WTC11 (cell line): ENCODE measurements at regions not wholly inside any gene's neighbourhood (a gene's known extent, or its start where the extent isn't known, plus 50 kb on each side); places are given as distances from the start of the nearest gene placed in this dataset.

Source experiments
- ATAC-seq: fragments of 200-7000 bp; cut with Tn5 transposase; 2 replicates; pipeline ENCODE4 v1.10.0; 2021; ENCODE audit warnings: mild to moderate bottlenecking, moderate library complexity
- CTCF ChIA-PET: fragments of 300-600 bp; sonication (Branson Sonifier 250); formaldehyde crosslinking; loops from one replicate; lab custom pipeline; 2021; ENCODE audit warnings: antibody characterized with exemption; lab: Charles Lee
- POLR2A ChIA-PET: fragments of 350-600 bp; sonication (Branson Sonifier 250); formaldehyde crosslinking; loops from one replicate; lab custom pipeline; 2021; ENCODE audit warnings: antibody characterized with exemption; lab: Charles Lee
- DNase-seq: peaks from one replicate; pipeline ENCODE4 v3.0.0; 2021; ENCODE audit warnings: low spot score
- H3K27ac Mint-ChIP-seq: 2 replicates; pipeline ENCODE4 v1.8.0; 2021; ENCODE audit warnings: mixed read lengths
- H3K27me3 Mint-ChIP-seq: 2 replicates; pipeline ENCODE4 v1.8.0; 2021; ENCODE audit warnings: low read depth, mild to moderate bottlenecking, moderate library complexity, mixed read lengths
- H3K36me3 Mint-ChIP-seq: 2 replicates; pipeline ENCODE4 v1.8.0; 2021; ENCODE audit warnings: mixed read lengths
- H3K4me1 Mint-ChIP-seq: 2 replicates; pipeline ENCODE4 v1.8.0; 2022; ENCODE audit warnings: mixed read lengths
- H3K4me3 Mint-ChIP-seq: 2 replicates; pipeline ENCODE4 v1.8.0; 2021; ENCODE audit warnings: mild to moderate bottlenecking, moderate library complexity, mixed read lengths
- H3K9me3 Mint-ChIP-seq: 2 replicates; pipeline ENCODE4 v1.8.0; 2021; ENCODE audit warnings: mixed read lengths
- CBFB ChIP-seq: sonication (generic); formaldehyde crosslinking; IDR thresholded peaks from 2 replicates; pipeline ENCODE4 v1.8.1; 2022; ENCODE audit warnings: mild to moderate bottlenecking, low read depth, missing genetic modification reagents
- E2F4 ChIP-seq: sonication (generic); formaldehyde crosslinking; IDR thresholded peaks from 2 replicates; pipeline ENCODE4 v1.8.1; 2022; ENCODE audit warnings: low read depth, mild to moderate bottlenecking, moderate library complexity, missing genetic modification reagents, borderline replicate concordance
- GRHL2 ChIP-seq: fragments of 250-450 bp; sonication (Bioruptor Pico); IDR thresholded peaks from 2 replicates; pipeline ENCODE4 v1.8.0; 2022; ENCODE audit warnings: mild to moderate bottlenecking, moderate library complexity; ENCODE audit not compliant: insufficient replicate concordance, severe bottlenecking
- GTF2I ChIP-seq: fragments of 250-450 bp; sonication (Bioruptor Pico); conservative IDR thresholded peaks from 2 replicates; pipeline ENCODE4 v1.4.0; 2021; ENCODE audit warnings: mild to moderate bottlenecking
- JUN ChIP-seq: sonication (generic); formaldehyde crosslinking; IDR thresholded peaks from 2 replicates; pipeline ENCODE4 v1.8.0; 2023; ENCODE audit warnings: mild to moderate bottlenecking, missing genetic modification reagents
- MAX ChIP-seq: sonication (generic); formaldehyde crosslinking; IDR thresholded peaks from 2 replicates; pipeline ENCODE4 v1.8.0; 2022; ENCODE audit warnings: mild to moderate bottlenecking, missing genetic modification reagents
- NR2C2 ChIP-seq: sonication (generic); formaldehyde crosslinking; IDR thresholded peaks from 2 replicates; pipeline ENCODE4 v1.8.0; 2022; ENCODE audit warnings: mild to moderate bottlenecking, missing genetic modification reagents
- SMAD3 ChIP-seq: sonication (generic); formaldehyde crosslinking; IDR thresholded peaks from 2 replicates; pipeline ENCODE4 v1.8.0; 2022; ENCODE audit warnings: missing genetic modification reagents, mild to moderate bottlenecking, borderline replicate concordance
- TEAD1 ChIP-seq: sonication (generic); formaldehyde crosslinking; IDR thresholded peaks from 2 replicates; pipeline ENCODE4 v1.8.0; 2022; ENCODE audit warnings: mild to moderate bottlenecking, missing genetic modification reagents
- TEAD4 ChIP-seq: sonication (generic); formaldehyde crosslinking; IDR thresholded peaks from 2 replicates; pipeline ENCODE4 v1.8.0; 2022; ENCODE audit warnings: mild to moderate bottlenecking, missing genetic modification reagents
- USF1 ChIP-seq: sonication (generic); formaldehyde crosslinking; IDR thresholded peaks from 2 replicates; pipeline ENCODE4 v1.8.0; 2022; ENCODE audit warnings: mild to moderate bottlenecking, missing genetic modification reagents
- USF2 ChIP-seq: sonication (generic); formaldehyde crosslinking; IDR thresholded peaks from 2 replicates; pipeline ENCODE4 v1.8.1; 2023; ENCODE audit warnings: mild to moderate bottlenecking, missing genetic modification reagents, moderate library complexity
- ZBTB21 ChIP-seq: sonication (generic); formaldehyde crosslinking; IDR thresholded peaks from 2 replicates; pipeline ENCODE4 v1.8.1; 2023; ENCODE audit warnings: mild to moderate bottlenecking, missing genetic modification reagents, borderline replicate concordance
- ZNF121 ChIP-seq: sonication (generic); formaldehyde crosslinking; IDR thresholded peaks from 2 replicates; pipeline ENCODE4 v1.8.0; 2023; ENCODE audit warnings: missing genetic modification reagents
- ZNF219 ChIP-seq: sonication (generic); formaldehyde crosslinking; IDR thresholded peaks from 2 replicates; pipeline ENCODE4 v1.8.0; 2023; ENCODE audit warnings: missing genetic modification reagents, mild to moderate bottlenecking, borderline replicate concordance
- ZNF425 ChIP-seq: fragments of 250-450 bp; sonication (Bioruptor Pico); conservative IDR thresholded peaks from 2 replicates; pipeline ENCODE4 v1.9.0; 2021; ENCODE audit warnings: mild to moderate bottlenecking
- ZNF512 ChIP-seq: sonication (generic); formaldehyde crosslinking; IDR thresholded peaks from 2 replicates; pipeline ENCODE4 v1.8.1; 2022; ENCODE audit warnings: missing genetic modification reagents, borderline replicate concordance
- ZNF532 ChIP-seq: fragments of 250-450 bp; sonication (Bioruptor Pico); IDR thresholded peaks from 2 replicates; pipeline ENCODE4 v1.9.0; 2021; ENCODE audit warnings: mild to moderate bottlenecking, borderline replicate concordance

- DNase-seq: no peak
- CTCF ChIA-PET: interaction anchor here (0.6 to 1.4 kb wide), 6 partner anchors 16 to 95 kb away, joined by 3 to 9 read pairs (median 3); no protein-coding TSS in a partner anchor
- peak overlapping the region; percentile 96 for H3K27ac Mint-ChIP-seq
Observed at GRCh38 chr6:56775498-56776166, 132.9 kb upstream of the DST start.

GRCh38 chr6:56772737-56773184 lies 130.1 kb upstream of the DST start:
- no peak overlapping the region; the same call in 1 of the 2 replicates for H3K4me3 Mint-ChIP-seq
- CTCF ChIA-PET: interaction anchor here (0.8 to 1.7 kb wide), 3 partner anchors 8 to 71 kb away, joined by 3 to 4 read pairs (median 3); no protein-coding TSS in a partner anchor
- peak overlapping the region; percentile 82 for H3K27ac Mint-ChIP-seq
- H3K9me3 Mint-ChIP-seq: peaks cover 4% of the 10 kb centered on the region
- peak; percentile 58 for ATAC-seq
- POLR2A ChIA-PET: no interaction called here
- TF ChIP-seq USF2 (CRISPR knock-in tag): 0 out of 2 replicates have a peak, but pooled peaks have one; percentile 10
- TF ChIP-seq MAX (CRISPR knock-in tag): no peak
- no peak for TF ChIP-seq USF1 (CRISPR knock-in tag)
- DNase-seq: no peak
- H3K36me3 Mint-ChIP-seq: no peaks in the 10 kb centered on the region
- H3K4me1 Mint-ChIP-seq: peaks cover 79% of the 10 kb centered on the region
- H3K27me3 Mint-ChIP-seq: no peaks in the 10 kb centered on the region

More at GRCh38 chr6:56775498-56776166, 132.9 kb upstream of the DST start:
- Mint-ChIP-seq H3K4me1 (peaks cover 57% of the 10 kb centered on the region), H3K9me3 (peaks cover 13% of the 10 kb centered on the region), H3K4me3 (peak overlapping the region; percentile 45)
- ATAC-seq: peak; percentile 80
- TF ChIP-seq ZNF425 (CRISPR knock-in tag) (no peak), ZBTB21 (CRISPR knock-in tag) (no peak), TEAD4 (CRISPR knock-in tag) (0 out of 2 replicates have a peak, but pooled peaks have one; percentile 63), JUN (no peak), TEAD1 (CRISPR knock-in tag) (peak; percentile 64; the same call in 1 of the 2 replicates), NR2C2 (CRISPR knock-in tag) (no peak), SMAD3 (CRISPR knock-in tag) (no peak)
- TF ChIP-seq, all 79 proteins: peak for 2
- no peaks in the 10 kb centered on the region for H3K27me3 Mint-ChIP-seq
- H3K36me3 Mint-ChIP-seq: peaks cover 7% of the 10 kb centered on the region; the same call in 1 of the 2 replicates
- POLR2A ChIA-PET: no interaction called here

- Mint-ChIP-seq H3K4me1 (peaks cover 77% of the 10 kb centered on the region), H3K27me3 (no peaks in the 10 kb centered on the region), H3K4me3 (no peak overlapping the region), H3K9me3 (peaks cover 4% of the 10 kb centered on the region), H3K36me3 (no peaks in the 10 kb centered on the region), H3K27ac (no peak overlapping the region)
- ATAC-seq: no peak
- DNase-seq: no peak
- ChIA-PET CTCF (interaction anchor here (1.1 to 1.7 kb wide), 2 partner anchors 8 to 72 kb away, joined by 3 to 4 read pairs; no protein-coding TSS in a partner anchor), POLR2A (no interaction called here)
- TF ChIP-seq GRHL2 (CRISPR knock-in tag): no peak
- TF ChIP-seq ZNF219: no peak
- no peak for TF ChIP-seq CBFB (CRISPR knock-in tag)
- no peak for TF ChIP-seq GTF2I (CRISPR knock-in tag)
- no peak for TF ChIP-seq NR2C2 (CRISPR knock-in tag)
- no peak for TF ChIP-seq E2F4 (CRISPR knock-in tag)
- no peak for TF ChIP-seq ZNF512
- TF ChIP-seq ZNF532 (CRISPR knock-in tag): no peak
- no peak for TF ChIP-seq ZNF121 (CRISPR knock-in tag)
Observed at GRCh38 chr6:56771929-56772607, 129.4 kb upstream of the DST start.
